IMR-90 (cell line): ENCODE measurements at regions not wholly inside any gene's neighbourhood (a gene's known extent, or its start where the extent isn't known, plus 50 kb on each side); places are given as distances from the start of the nearest gene placed in this dataset.

Experiments
- ATAC-seq: fragments of 200-7000 bp; cut with Tn5 transposase; 2 replicates; pipeline ENCODE4 v1.9.1; 2020; ENCODE audit warnings: low read depth, mild to moderate bottlenecking, moderate library complexity
- BruUV-seq: library from RNA; stranded (reverse); fragments of 400-500 nt; replicated peaks from 2 replicates; lab custom pipeline; 2021; lab: Mats Ljungman, UMichigan
- CTCF ChIA-PET: fragments of 300-600 bp; formaldehyde crosslinking; extraction: SDS; loops from one replicate; lab custom pipeline; 2021; ENCODE audit warnings: antibody characterized with exemption; lab: Yijun Ruan, JAX
- POLR2A ChIA-PET: fragments of 300-600 bp; sonication (Branson Sonifier 250); formaldehyde crosslinking; loops from one replicate; lab custom pipeline; 2022; ENCODE audit warnings: antibody characterized with exemption; ENCODE audit not compliant: unreplicated experiment; lab: Charles Lee
- DNase-seq: peaks from one replicate; pipeline ENCODE4 v3.0.0; 2013
- H2AFZ ChIP-seq: replicated peaks from 2 replicates; pipeline ENCODE3; 2013; ENCODE audit warnings: low read length, mild to moderate bottlenecking; ENCODE audit not compliant: poor library complexity
- H2AK5ac ChIP-seq: 2 replicates; pipeline ENCODE4 v1.6.1; 2013; ENCODE audit warnings: low read depth, low read length, inconsistent platforms
- H2AK9ac ChIP-seq: replicated peaks from 2 replicates; pipeline ENCODE3; 2013; ENCODE audit warnings: mild to moderate bottlenecking, low read depth, low read length, moderate library complexity; ENCODE audit not compliant: poor library complexity
- H2BK120ac ChIP-seq: 2 replicates; pipeline ENCODE4 v1.6.1; 2013; ENCODE audit warnings: low read depth, low read length, inconsistent platforms
- H2BK15ac ChIP-seq: 3 replicates; pipeline ENCODE4 v1.6.1; 2013; ENCODE audit warnings: low read depth, low read length, inconsistent platforms
- H2BK20ac ChIP-seq: 2 replicates; pipeline ENCODE4 v1.6.1; 2013; ENCODE audit warnings: low read depth, mild to moderate bottlenecking, inconsistent platforms, low read length, moderate library complexity
- H2BK5ac ChIP-seq: 2 replicates; pipeline ENCODE4 v1.6.1; 2013; ENCODE audit warnings: mild to moderate bottlenecking, low read depth, low read length, inconsistent platforms; ENCODE audit not compliant: poor library complexity, severe bottlenecking
- H3K14ac ChIP-seq: replicated peaks from 2 replicates; pipeline ENCODE4 v1.6.1; 2013; ENCODE audit warnings: low read depth, low read length, inconsistent platforms
- H3K18ac ChIP-seq: 2 replicates; pipeline ENCODE4 v1.6.1; 2013; ENCODE audit warnings: low read depth, low read length, control low read depth
- H3K23ac ChIP-seq: 2 replicates; pipeline ENCODE4 v1.6.1; 2013; ENCODE audit warnings: low read depth, low read length, inconsistent platforms
- H3K27ac ChIP-seq: 2 replicates; pipeline ENCODE4 v1.5.1; 2013; ENCODE audit warnings: mild to moderate bottlenecking, control low read depth, low read length; ENCODE audit not compliant: insufficient read depth
- H3K27me3 ChIP-seq: 2 replicates; pipeline ENCODE4 v1.6.1; 2013; ENCODE audit warnings: low read length; ENCODE audit not compliant: control insufficient read depth, insufficient read depth
- H3K36me3 ChIP-seq: 2 replicates; pipeline ENCODE4 v1.6.1; 2013; ENCODE audit warnings: low read length, mixed read lengths; ENCODE audit not compliant: control insufficient read depth, insufficient read depth
- H3K4ac ChIP-seq: 2 replicates; pipeline ENCODE4 v1.6.1; 2013; ENCODE audit warnings: low read depth, low read length, inconsistent platforms
- H3K4me1 ChIP-seq: 2 replicates; pipeline ENCODE4 v1.6.1; 2013; ENCODE audit warnings: low read length, mixed read lengths; ENCODE audit not compliant: control insufficient read depth, insufficient read depth
- H3K4me2 ChIP-seq: 2 replicates; pipeline ENCODE4 v1.6.1; 2013; ENCODE audit warnings: low read depth, mild to moderate bottlenecking, control low read depth, low read length, moderate library complexity
- H3K4me3 ChIP-seq: 2 replicates; pipeline ENCODE4 v1.5.1; 2013; ENCODE audit warnings: low read depth, mild to moderate bottlenecking, control low read depth, low read length, moderate library complexity; ENCODE audit not compliant: insufficient read depth
- H3K56ac ChIP-seq: 2 replicates; pipeline ENCODE4 v1.6.1; 2013; ENCODE audit warnings: low read length, inconsistent platforms; ENCODE audit not compliant: insufficient read depth; ENCODE audit errors: extremely low read depth
- H3K79me1 ChIP-seq, 2 experiments: 2 replicates each; pipeline ENCODE4 v1.6.1; 2013; ENCODE audit warnings: low read length in 2 of 2, inconsistent platforms in 1 of 2, low read depth in 1 of 2
- H3K9ac ChIP-seq: 2 replicates; pipeline ENCODE4 v1.6.1; 2013; ENCODE audit warnings: low read depth, low read length, control low read depth
- H3K9me1 ChIP-seq: 2 replicates; pipeline ENCODE4 v1.6.1; 2013; ENCODE audit warnings: low read length, inconsistent platforms; ENCODE audit not compliant: insufficient read depth
- H3K9me3 ChIP-seq: 2 replicates; pipeline ENCODE4 v1.6.1; 2013; ENCODE audit warnings: low read length; ENCODE audit not compliant: control insufficient read depth, insufficient read depth
- H4K20me1 ChIP-seq: 2 replicates; pipeline ENCODE4 v1.6.1; 2013; ENCODE audit warnings: low read length, inconsistent platforms; ENCODE audit not compliant: insufficient read depth
- H4K5ac ChIP-seq: 2 replicates; pipeline ENCODE4 v1.6.1; 2013; ENCODE audit warnings: mild to moderate bottlenecking, low read depth, low read length, control low read depth
- H4K8ac ChIP-seq, 2 experiments: 2 replicates each; pipeline ENCODE4 v1.6.1; 2013; ENCODE audit warnings: low read depth in 2 of 2, low read length in 2 of 2, control low read depth in 1 of 2, inconsistent platforms in 1 of 2
- H4K91ac ChIP-seq: 2 replicates; pipeline ENCODE4 v1.6.1; 2013; ENCODE audit warnings: low read depth, low read length, inconsistent platforms; ENCODE audit not compliant: insufficient read depth
- BHLHE40 ChIP-seq: fragments of 150-350 bp; IDR thresholded peaks from 2 replicates; pipeline ENCODE4 v1.6.1; 2016; ENCODE audit warnings: mild to moderate bottlenecking, low read depth, low read length
- CEBPB ChIP-seq: IDR thresholded peaks from 2 replicates; pipeline ENCODE4 v1.6.1; 2012; ENCODE audit warnings: low read depth, low read length, improper control_type of control experiment
- CHD1 ChIP-seq: IDR thresholded peaks from 2 replicates; pipeline ENCODE4 v1.6.1; 2012; ENCODE audit warnings: low read depth, low read length, improper control_type of control experiment
- FOS ChIP-seq: fragments of 150-350 bp; IDR thresholded peaks from 2 replicates; pipeline ENCODE4 v1.6.1; 2016; ENCODE audit warnings: low read depth, low read length
- MAFK ChIP-seq: IDR thresholded peaks from 2 replicates; pipeline ENCODE4 v1.6.1; 2012; ENCODE audit warnings: low read depth, low read length, improper control_type of control experiment
- MAZ ChIP-seq: IDR thresholded peaks from 2 replicates; pipeline ENCODE4 v1.6.1; 2012; ENCODE audit warnings: low read depth, mild to moderate bottlenecking, low read length, improper control_type of control experiment, moderate library complexity, borderline replicate concordance
- MXI1 ChIP-seq: IDR thresholded peaks from 2 replicates; pipeline ENCODE4 v1.6.1; 2012; ENCODE audit warnings: low read depth, mild to moderate bottlenecking, low read length, moderate library complexity, borderline replicate concordance
- NFE2L2 ChIP-seq: fragments of 150-350 bp; IDR thresholded peaks from 2 replicates; pipeline ENCODE4 v1.6.1; 2016; ENCODE audit warnings: low read depth, mild to moderate bottlenecking, low read length
- POLR2A ChIP-seq: IDR thresholded peaks from 2 replicates; pipeline ENCODE4 v1.6.1; 2012; ENCODE audit warnings: mild to moderate bottlenecking, low read depth, low read length
- RAD21 ChIP-seq: IDR thresholded peaks from 2 replicates; pipeline ENCODE4 v1.6.1; 2012; ENCODE audit warnings: low read length, improper control_type of control experiment
- RCOR1 ChIP-seq: IDR thresholded peaks from 2 replicates; pipeline ENCODE4 v1.6.1; 2012; ENCODE audit warnings: mild to moderate bottlenecking, low read length, improper control_type of control experiment; ENCODE audit not compliant: insufficient replicate concordance
- RFX5 ChIP-seq: IDR thresholded peaks from 2 replicates; pipeline ENCODE4 v1.8.0; 2012; ENCODE audit warnings: low read depth, mild to moderate bottlenecking, low read length, moderate library complexity
- SMC3 ChIP-seq: fragments of 150-350 bp; IDR thresholded peaks from 2 replicates; pipeline ENCODE4 v1.6.1; 2016; ENCODE audit warnings: low read depth, mild to moderate bottlenecking, antibody characterized with exemption, low read length, moderate library complexity
- WGBS, 2 experiments: methylation state at CpG; one replicate each; pipeline versions ENCODE4 v1.1.5 to v1.1.7; 2013; ENCODE audit warnings: missing lambda C conversion rate in 2 of 2; ENCODE audit not compliant: insufficient read length in 1 of 2; ENCODE audit errors: extremely low coverage in 2 of 2; 5-methylcytosine and 5-hydroxymethylcytosine counted together
- dilution Hi-C: fragments of 300-500 bp; cut with HindIII; formaldehyde crosslinking; loops from one replicate; pipeline ENCODE4 v1.14.3; 2018; ENCODE audit warnings: low sequenced_read_pairs; ENCODE audit not compliant: unreplicated experiment
- in situ Hi-C: fragments of 300-500 bp; cut with MboI; formaldehyde crosslinking; loops from 3 replicates; pipeline ENCODE4 v1.14.3; 2019; ENCODE audit warnings: low sequenced_read_pairs, inconsistent platforms, mixed read lengths
- intact Hi-C: fragments of 100-400 bp; cut with micrococcal nuclease; formaldehyde crosslinking; loops from 2 replicates; pipeline ENCODE4 v1.10.0; 2022
- TF ChIP-seq, protein P1 (sequence below): fragments of 150-350 bp; IDR thresholded peaks from 2 replicates; pipeline ENCODE4 v1.6.1; 2016; ENCODE audit warnings: low read depth, mild to moderate bottlenecking, low read length, moderate library complexity, borderline replicate concordance
- TF ChIP-seq, protein P2 (sequence below): conservative IDR thresholded peaks from 2 replicates; pipeline ENCODE4 v1.5.1; 2012; ENCODE audit warnings: mild to moderate bottlenecking, low read depth, low read length, improper control_type of control experiment
- TF ChIP-seq, protein P3 (sequence below): fragments of 150-350 bp; IDR thresholded peaks from 2 replicates; pipeline ENCODE4 v1.6.1; 2017; ENCODE audit warnings: mild to moderate bottlenecking, antibody characterized with exemption, low read length, low read depth

DNA sequence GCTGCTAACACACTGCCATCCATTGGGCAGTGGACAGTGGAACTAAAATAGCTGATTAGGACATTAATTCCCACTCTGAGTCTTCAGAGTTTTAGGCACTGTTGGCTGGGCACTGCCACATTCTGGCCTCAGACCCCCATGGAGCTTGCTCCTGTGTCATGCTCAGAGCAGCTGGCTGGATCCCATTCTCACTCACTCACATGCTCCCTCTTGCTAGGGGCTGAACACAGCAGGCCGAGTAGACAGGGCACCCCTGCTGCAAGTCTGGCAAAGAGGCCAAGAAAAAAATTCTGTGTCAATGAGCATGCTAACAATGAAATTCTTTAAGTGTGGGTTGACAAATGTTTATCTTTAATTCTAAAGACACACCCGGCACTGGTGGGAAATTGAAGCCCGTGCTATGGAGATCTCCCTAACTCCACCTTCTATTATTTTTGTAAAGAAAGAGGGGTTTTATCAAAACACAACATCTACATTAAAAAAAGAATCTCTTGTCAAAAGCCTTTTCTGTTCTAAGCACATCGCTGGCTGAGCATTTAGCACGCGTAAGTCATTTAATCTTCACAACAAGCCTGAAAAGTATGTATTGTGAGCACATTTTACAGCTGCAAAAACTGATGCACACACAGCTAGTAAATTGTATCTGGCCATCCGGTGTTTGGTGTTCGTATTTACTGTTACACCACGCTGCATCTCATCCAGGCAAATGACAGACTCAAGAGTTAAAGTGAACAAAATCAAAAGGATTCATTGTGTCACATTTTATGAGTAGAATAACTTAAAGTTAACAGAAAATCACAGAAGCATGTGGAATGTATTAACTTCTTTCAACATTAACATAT is 362.1 kb downstream of the PLOD2 start:
- Histone ChIP-seq H2BK20ac (no peak overlapping the region), H4K5ac (no peak overlapping the region), H2BK120ac (no peak overlapping the region), H2BK15ac (no peak overlapping the region), H2AFZ (no peak overlapping the region), H3K4me1 (no peaks in the 10 kb centered on the region), H3K4ac (no peak overlapping the region), H3K9ac (no peak overlapping the region), H3K23ac (no peak overlapping the region), H2AK5ac (no peak overlapping the region), H3K4me3 (no peak overlapping the region), H3K14ac (no peak overlapping the region), H2AK9ac (no peak overlapping the region), H4K8ac (no peak overlapping the region), H3K27me3 (no peaks in the 10 kb centered on the region), H3K79me1 (no peaks in the 10 kb centered on the region), H4K91ac (no peak overlapping the region), H3K36me3 (no peaks in the 10 kb centered on the region), H3K4me2 (no peak overlapping the region), H2BK5ac (no peak overlapping the region), H3K56ac (no peak overlapping the region), H3K27ac (no peak overlapping the region), H3K18ac (no peak overlapping the region), H3K9me3 (no peaks in the 10 kb centered on the region), H3K9me1 (no peaks in the 10 kb centered on the region), H4K20me1 (no peaks in the 10 kb centered on the region)
- in situ Hi-C loops = no loop called here
- DNase-seq (no peak), ATAC-seq (no peak)
- intact Hi-C loops = no loop called here
- no TSS peak for BruUV-seq
- CTCF ChIA-PET = no interaction called here
- dilution Hi-C loops = no loop called here
- no peak for TF ChIP-seq RAD21
- no peak for TF ChIP-seq BHLHE40
- TF ChIP-seq, protein P1, sequence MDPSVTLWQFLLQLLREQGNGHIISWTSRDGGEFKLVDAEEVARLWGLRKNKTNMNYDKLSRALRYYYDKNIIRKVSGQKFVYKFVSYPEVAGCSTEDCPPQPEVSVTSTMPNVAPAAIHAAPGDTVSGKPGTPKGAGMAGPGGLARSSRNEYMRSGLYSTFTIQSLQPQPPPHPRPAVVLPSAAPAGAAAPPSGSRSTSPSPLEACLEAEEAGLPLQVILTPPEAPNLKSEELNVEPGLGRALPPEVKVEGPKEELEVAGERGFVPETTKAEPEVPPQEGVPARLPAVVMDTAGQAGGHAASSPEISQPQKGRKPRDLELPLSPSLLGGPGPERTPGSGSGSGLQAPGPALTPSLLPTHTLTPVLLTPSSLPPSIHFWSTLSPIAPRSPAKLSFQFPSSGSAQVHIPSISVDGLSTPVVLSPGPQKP = no peak
- TF ChIP-seq MAZ = no peak
- TF ChIP-seq, protein P2, sequence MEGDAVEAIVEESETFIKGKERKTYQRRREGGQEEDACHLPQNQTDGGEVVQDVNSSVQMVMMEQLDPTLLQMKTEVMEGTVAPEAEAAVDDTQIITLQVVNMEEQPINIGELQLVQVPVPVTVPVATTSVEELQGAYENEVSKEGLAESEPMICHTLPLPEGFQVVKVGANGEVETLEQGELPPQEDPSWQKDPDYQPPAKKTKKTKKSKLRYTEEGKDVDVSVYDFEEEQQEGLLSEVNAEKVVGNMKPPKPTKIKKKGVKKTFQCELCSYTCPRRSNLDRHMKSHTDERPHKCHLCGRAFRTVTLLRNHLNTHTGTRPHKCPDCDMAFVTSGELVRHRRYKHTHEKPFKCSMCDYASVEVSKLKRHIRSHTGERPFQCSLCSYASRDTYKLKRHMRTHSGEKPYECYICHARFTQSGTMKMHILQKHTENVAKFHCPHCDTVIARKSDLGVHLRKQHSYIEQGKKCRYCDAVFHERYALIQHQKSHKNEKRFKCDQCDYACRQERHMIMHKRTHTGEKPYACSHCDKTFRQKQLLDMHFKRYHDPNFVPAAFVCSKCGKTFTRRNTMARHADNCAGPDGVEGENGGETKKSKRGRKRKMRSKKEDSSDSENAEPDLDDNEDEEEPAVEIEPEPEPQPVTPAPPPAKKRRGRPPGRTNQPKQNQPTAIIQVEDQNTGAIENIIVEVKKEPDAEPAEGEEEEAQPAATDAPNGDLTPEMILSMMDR = no peak
- TF ChIP-seq MXI1 = no peak
- no peak for TF ChIP-seq NFE2L2
- no peak for TF ChIP-seq FOS
- no peak for TF ChIP-seq CHD1
- TF ChIP-seq POLR2A = no peak
- TF ChIP-seq, protein P3, sequence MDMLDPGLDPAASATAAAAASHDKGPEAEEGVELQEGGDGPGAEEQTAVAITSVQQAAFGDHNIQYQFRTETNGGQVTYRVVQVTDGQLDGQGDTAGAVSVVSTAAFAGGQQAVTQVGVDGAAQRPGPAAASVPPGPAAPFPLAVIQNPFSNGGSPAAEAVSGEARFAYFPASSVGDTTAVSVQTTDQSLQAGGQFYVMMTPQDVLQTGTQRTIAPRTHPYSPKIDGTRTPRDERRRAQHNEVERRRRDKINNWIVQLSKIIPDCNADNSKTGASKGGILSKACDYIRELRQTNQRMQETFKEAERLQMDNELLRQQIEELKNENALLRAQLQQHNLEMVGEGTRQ = no peak
- no peak for TF ChIP-seq RFX5
- TF ChIP-seq SMC3 = no peak
- no peak for TF ChIP-seq CEBPB
- no peak for TF ChIP-seq MAFK
- TF ChIP-seq RCOR1 = no peak
- no CpG with 5 or more reads among the region's 9 CpGs for WGBS, 2 experiments
- POLR2A ChIA-PET = no interaction called here
